WERI-Rb-1 (cell line): ENCODE measurements at regions not wholly inside any gene's neighbourhood (a gene's known extent, or its start where the extent isn't known, plus 50 kb on each side); places are given as distances from the start of the nearest gene placed in this dataset.

Source experiments
- DNase-seq: peaks from one replicate; pipeline ENCODE4 v3.0.0-alpha.2; 2020
- H3K27ac ChIP-seq: fragments of 250-450 bp; sonication (Bioruptor Pico); 2 replicates; pipeline ENCODE4 v1.5.1; 2020; ENCODE audit warnings: mild to moderate bottlenecking, moderate library complexity
- H3K27me3 ChIP-seq: fragments of 250-450 bp; sonication (Bioruptor Pico); 2 replicates; pipeline ENCODE4 v1.5.1; 2021; ENCODE audit warnings: mild to moderate bottlenecking, low read depth, moderate library complexity; ENCODE audit not compliant: insufficient read depth, severe bottlenecking
- H3K36me3 ChIP-seq: fragments of 250-450 bp; sonication (Bioruptor Pico); 2 replicates; pipeline ENCODE4 v1.5.1; 2020; ENCODE audit warnings: mild to moderate bottlenecking, moderate library complexity
- H3K4me3 ChIP-seq: 2 replicates; pipeline ENCODE4 v1.5.1; 2011; ENCODE audit warnings: low read depth, mild to moderate bottlenecking, control low read depth, low read length
- H3K9me3 ChIP-seq: fragments of 250-450 bp; sonication (Bioruptor Pico); 2 replicates; pipeline ENCODE4 v1.5.1; 2021; ENCODE audit warnings: mild to moderate bottlenecking, moderate library complexity; ENCODE audit not compliant: severe bottlenecking
- CTCF ChIP-seq: IDR thresholded peaks from 2 replicates; pipeline ENCODE4 v1.5.1; 2011; ENCODE audit warnings: low read depth, mild to moderate bottlenecking, control low read depth, inconsistent platforms, low read length

GRCh38 chr11:70886676-70887541, 365.5 kb downstream of the SHANK2 start:
- Histone ChIP-seq H3K27me3 (no peaks in the 10 kb centered on the region), H3K27ac (no peak overlapping the region), H3K36me3 (no peaks in the 10 kb centered on the region), H3K9me3 (no peaks in the 10 kb centered on the region), H3K4me3 (no peak overlapping the region)
- DNase-seq: no peak
- TF ChIP-seq CTCF: no peak

DNA sequence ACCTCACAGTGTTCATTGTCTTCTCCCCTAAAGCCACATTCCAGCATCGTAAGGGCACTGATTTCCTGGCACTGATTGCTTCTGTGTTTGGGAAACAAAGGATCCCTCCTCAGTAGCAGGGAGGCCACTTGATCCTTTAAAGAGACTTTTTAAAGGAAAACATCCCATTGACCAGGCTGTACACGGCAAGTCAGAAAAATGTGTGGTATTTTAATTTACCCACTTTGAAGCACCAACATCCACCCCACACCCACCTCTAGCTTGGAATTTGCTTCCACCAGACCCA, 364.9 kb downstream of the SHANK2 start:
- Histone ChIP-seq H3K36me3 (no peaks in the 10 kb centered on the region), H3K9me3 (no peaks in the 10 kb centered on the region), H3K4me3 (no peak overlapping the region), H3K27ac (no peak overlapping the region), H3K27me3 (no peaks in the 10 kb centered on the region)
- TF ChIP-seq CTCF: no peak
- no peak for DNase-seq

DNA sequence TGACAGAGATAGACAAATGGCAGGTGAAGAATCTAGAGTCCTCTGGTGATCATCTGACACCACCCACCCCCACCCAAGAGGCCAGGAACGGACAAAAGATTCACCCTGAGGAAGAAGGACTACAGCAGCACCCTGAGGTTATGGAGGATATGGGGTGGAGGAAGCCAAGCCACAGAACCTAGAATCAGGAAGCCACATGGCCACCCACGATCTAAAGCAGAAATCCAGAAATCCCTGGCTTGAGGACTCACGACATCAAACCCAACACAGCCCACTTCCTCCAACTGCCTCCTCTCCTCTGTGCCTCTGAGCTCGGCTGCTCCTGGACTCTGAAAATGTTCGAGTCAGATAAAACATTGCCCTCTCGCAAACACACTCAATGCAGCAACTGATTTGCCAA, 364.3 kb downstream of the SHANK2 start:
- Histone ChIP-seq H3K36me3 (no peaks in the 10 kb centered on the region), H3K4me3 (no peak overlapping the region), H3K9me3 (no peaks in the 10 kb centered on the region), H3K27ac (no peak overlapping the region), H3K27me3 (no peaks in the 10 kb centered on the region)
- no peak for DNase-seq
- no peak for TF ChIP-seq CTCF

GRCh38 chr11:70889411-70889810, 363.0 kb downstream of the SHANK2 start:
- H3K9me3 ChIP-seq: no peaks in the 10 kb centered on the region
- H3K4me3 ChIP-seq: no peak overlapping the region
- DNase-seq: no peak
- H3K36me3 ChIP-seq: no peaks in the 10 kb centered on the region
- no peak for TF ChIP-seq CTCF
- no peak overlapping the region for H3K27ac ChIP-seq
- H3K27me3 ChIP-seq: no peaks in the 10 kb centered on the region

DNA sequence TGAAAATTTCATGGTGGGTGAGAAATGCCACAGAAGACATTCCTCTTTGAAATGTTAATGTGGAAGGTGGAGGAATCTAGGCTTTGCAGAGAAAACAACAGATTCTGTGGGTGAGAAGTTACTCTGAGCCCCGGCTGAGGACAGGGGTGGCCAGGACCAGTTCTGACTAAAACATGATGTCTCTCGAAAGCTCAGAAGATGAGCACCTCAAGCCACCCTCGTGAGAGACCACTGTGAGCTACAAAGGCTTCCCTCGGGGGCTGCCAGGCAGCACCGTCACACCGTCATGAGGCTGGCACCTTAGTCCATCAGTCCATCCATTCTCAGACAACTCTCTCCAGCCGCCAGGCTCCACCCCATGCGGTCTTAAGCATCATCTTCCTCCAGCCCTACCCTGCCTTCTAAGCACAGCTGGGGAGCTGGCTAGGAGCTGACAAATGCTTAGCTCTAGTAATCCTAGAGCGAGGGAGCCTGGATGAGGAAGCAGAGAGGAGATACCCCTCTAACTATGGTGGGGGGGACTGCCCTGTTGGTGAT, 360.5 kb downstream of the SHANK2 start:
- no peak for TF ChIP-seq CTCF
- Histone ChIP-seq H3K27me3 (no peaks in the 10 kb centered on the region), H3K36me3 (no peaks in the 10 kb centered on the region), H3K4me3 (no peak overlapping the region), H3K27ac (no peak overlapping the region), H3K9me3 (no peaks in the 10 kb centered on the region)
- no peak for DNase-seq

DNA sequence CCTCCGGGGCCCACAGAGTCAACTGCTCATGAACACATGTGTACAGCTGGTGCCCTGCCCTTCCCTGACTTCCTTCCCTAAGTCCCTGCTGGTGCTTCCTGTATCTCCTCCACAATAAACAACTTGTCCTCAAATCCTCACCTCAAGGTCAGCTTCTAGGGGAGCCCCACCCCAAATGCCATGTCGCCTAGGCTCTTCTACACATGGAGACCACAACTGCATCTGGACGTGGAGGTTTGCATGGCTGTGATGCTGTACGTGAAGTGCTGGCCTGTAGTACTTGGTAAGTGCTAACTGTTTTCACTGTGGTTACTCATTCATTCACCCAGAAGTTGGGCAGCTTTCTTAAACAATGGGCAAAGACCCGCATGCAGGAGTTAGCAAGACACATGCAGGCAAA, 359.5 kb downstream of the SHANK2 start:
- Histone ChIP-seq H3K9me3 (peaks cover 5% of the 10 kb centered on the region), H3K27ac (no peak overlapping the region), H3K4me3 (no peak overlapping the region), H3K36me3 (no peaks in the 10 kb centered on the region), H3K27me3 (no peaks in the 10 kb centered on the region)
- no peak for DNase-seq
- TF ChIP-seq CTCF: no peak
